ENCODE measurements at regions not wholly inside any gene's neighbourhood (a gene's known extent, or its start where the extent isn't known, plus 50 kb on each side); places are given as distances from the start of the nearest gene placed in this dataset.

- no peak overlapping the region for H3K4me3 ChIP-seq (ENCODE audit: low read depth, low read length)
- TF ChIP-seq, protein P1, sequence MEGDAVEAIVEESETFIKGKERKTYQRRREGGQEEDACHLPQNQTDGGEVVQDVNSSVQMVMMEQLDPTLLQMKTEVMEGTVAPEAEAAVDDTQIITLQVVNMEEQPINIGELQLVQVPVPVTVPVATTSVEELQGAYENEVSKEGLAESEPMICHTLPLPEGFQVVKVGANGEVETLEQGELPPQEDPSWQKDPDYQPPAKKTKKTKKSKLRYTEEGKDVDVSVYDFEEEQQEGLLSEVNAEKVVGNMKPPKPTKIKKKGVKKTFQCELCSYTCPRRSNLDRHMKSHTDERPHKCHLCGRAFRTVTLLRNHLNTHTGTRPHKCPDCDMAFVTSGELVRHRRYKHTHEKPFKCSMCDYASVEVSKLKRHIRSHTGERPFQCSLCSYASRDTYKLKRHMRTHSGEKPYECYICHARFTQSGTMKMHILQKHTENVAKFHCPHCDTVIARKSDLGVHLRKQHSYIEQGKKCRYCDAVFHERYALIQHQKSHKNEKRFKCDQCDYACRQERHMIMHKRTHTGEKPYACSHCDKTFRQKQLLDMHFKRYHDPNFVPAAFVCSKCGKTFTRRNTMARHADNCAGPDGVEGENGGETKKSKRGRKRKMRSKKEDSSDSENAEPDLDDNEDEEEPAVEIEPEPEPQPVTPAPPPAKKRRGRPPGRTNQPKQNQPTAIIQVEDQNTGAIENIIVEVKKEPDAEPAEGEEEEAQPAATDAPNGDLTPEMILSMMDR (IDR thresholded peaks at IDR 0.05; ENCODE audit: low read depth, low read length) = no peak
These were observed 816.8 kb downstream of the TRIB2 start for GRCh38 chr2:13533524-13533922.

DNA sequence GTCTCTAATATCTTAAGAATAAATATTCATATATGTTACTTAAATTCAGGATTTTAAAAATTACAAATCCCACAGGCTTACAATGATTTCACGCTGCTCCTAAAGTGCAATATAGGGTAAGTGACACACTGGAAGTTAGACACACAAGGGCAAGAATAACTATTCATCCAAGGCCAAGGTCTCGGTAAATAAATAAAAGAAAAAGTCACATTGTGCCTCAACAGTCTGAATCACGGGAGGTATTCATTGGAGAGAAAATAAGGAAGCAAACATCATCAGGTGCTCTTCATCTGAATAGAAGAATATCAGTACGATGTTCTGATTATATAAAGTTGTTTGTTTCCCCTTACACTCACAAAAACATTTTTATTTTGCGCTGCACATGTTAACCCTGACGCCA is 820.2 kb downstream of the TRIB2 start:
- TF ChIP-seq, protein P1 (IDR thresholded peaks at IDR 0.05; ENCODE audit: low read depth, low read length) = no peak
- no peak overlapping the region for H3K4me3 ChIP-seq (ENCODE audit: low read depth, low read length)

- H3K4me3 ChIP-seq (ENCODE audit: low read depth, low read length) = no peak overlapping the region
- TF ChIP-seq, protein P1 (IDR thresholded peaks at IDR 0.05; ENCODE audit: low read depth, low read length) = no peak
These were observed 821.1 kb downstream of the TRIB2 start for GRCh38 chr2:13537771-13538349.

DNA sequence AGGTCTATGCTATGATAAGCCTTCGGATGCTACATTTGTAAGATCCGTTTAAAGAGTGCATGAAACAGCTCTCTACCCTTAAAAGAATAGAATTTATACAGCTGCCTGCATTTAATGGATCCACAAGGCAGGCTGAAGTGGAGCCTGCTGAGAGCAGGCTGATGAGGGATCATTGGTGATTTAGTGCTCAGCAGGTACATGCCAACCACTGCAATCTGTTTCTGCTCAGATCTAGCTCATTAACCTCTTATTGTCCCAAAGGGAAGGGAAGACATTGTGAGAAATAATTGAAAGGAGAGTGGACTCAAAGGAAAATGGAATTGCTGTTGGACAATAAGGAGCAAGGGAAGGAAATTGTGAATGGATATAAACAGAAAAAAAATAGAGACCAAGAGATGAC is 822.6 kb downstream of the TRIB2 start:
- TF ChIP-seq, protein P1 (IDR thresholded peaks at IDR 0.05; ENCODE audit: low read depth, low read length) = no peak
- no peak overlapping the region for H3K4me3 ChIP-seq (ENCODE audit: low read depth, low read length)

DNA sequence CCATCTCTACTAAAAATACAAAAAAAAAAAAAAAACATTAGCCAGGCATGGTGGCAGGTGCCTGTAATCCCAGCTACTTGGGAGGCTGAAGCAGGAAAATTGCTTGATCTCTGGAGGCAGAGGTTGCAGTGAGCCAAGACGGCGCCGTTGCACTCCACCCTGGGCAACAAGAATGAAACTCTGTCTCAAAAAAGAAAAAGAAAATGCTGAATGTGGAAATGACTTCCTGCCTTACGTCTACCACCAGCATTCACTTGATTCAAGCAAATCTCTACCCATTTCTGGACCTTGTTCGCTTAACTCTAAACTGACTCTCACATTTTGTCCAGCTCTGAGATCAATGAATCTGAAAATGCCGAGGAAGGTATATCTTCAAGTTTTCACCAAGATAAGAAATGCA is 825.3 kb downstream of the TRIB2 start:
- TF ChIP-seq, protein P1 (IDR thresholded peaks at IDR 0.05; ENCODE audit: low read depth, low read length) = no peak
- no peak overlapping the region for H3K4me3 ChIP-seq (ENCODE audit: low read depth, low read length)

DNA sequence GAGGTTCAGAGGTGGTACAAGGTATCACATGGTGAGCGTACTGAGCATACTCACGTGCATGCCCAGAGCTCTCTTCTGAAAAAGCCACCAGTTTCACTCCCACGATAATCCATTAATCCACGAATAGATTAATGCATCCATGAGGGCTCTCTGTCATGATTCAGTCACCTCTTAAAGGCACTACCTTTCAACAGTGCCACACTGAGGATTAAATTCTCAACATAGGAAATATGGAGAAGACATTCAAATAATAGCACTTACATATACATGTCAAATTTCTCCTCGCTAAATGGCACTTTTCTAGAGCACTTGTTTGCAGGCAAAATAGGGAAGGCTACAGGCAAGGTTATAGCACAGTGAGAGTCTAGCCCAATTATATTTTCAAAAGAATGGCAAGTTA is 825.9 kb downstream of the TRIB2 start:
- no peak overlapping the region for H3K4me3 ChIP-seq (ENCODE audit: low read depth, low read length)
- TF ChIP-seq, protein P1 (IDR thresholded peaks at IDR 0.05; ENCODE audit: low read depth, low read length) = no peak

- TF ChIP-seq, protein P1 (IDR thresholded peaks at IDR 0.05; ENCODE audit: low read depth, low read length) = no peak
These were observed 826.8 kb downstream of the TRIB2 start for GRCh38 chr2:13543550-13543949.

More at GRCh38 chr2:13543550-13543949, 826.8 kb downstream of the TRIB2 start:
- H3K4me3 ChIP-seq (ENCODE audit: low read depth, low read length) = no peak overlapping the region
